CD14-positive monocyte (primary cell): ENCODE measurements at regions not wholly inside any gene's neighbourhood (a gene's known extent, or its start where the extent isn't known, plus 50 kb on each side); places are given as distances from the start of the nearest gene placed in this dataset.

Experiments used
- DNase-seq, 3 donors: peaks; one replicate each; pipeline ENCODE4 v3.0.0-alpha.2; 2011 to 2022
- H2AFZ ChIP-seq: 2 replicates; pipeline ENCODE4 v1.6.0; 2012; ENCODE audit warnings: mild to moderate bottlenecking, low read depth, low read length, inconsistent platforms; ENCODE audit not compliant: insufficient read depth, poor library complexity, severe bottlenecking
- H3K27ac ChIP-seq, 2 donors: 1 replicate in 1 of 2; 2 replicates in 1 of 2; pipeline ENCODE4 v1.5.1; 2012 to 2013; ENCODE audit warnings: low read length in 2 of 2, control low read depth in 1 of 2, inconsistent platforms in 1 of 2, low read depth in 1 of 2, mild to moderate bottlenecking in 1 of 2
- H3K27me3 ChIP-seq, 2 donors: one replicate each; pipeline versions ENCODE4 v1.6.0 to v1.6.1; 2011 to 2013; ENCODE audit warnings: low read length in 2 of 2; ENCODE audit not compliant: control insufficient read depth in 2 of 2, insufficient read depth in 2 of 2
- H3K36me3 ChIP-seq, 2 donors: replicated peaks in 1 of 2; 1 replicate in 1 of 2; 2 replicates in 1 of 2; pipeline versions ENCODE4 v1.5.1 to v1.6.1; 2012 to 2013; ENCODE audit warnings: low read length in 2 of 2, control low read depth in 1 of 2, inconsistent platforms in 1 of 2, mild to moderate bottlenecking in 1 of 2; ENCODE audit not compliant: insufficient read depth in 2 of 2, control insufficient read depth in 1 of 2
- H3K4me1 ChIP-seq, 2 donors: 1 replicate in 1 of 2; 2 replicates in 1 of 2; pipeline versions ENCODE4 v1.5.1 to v1.6.1; 2012 to 2013; ENCODE audit warnings: low read length in 2 of 2, control low read depth in 1 of 2, inconsistent platforms in 1 of 2, mild to moderate bottlenecking in 1 of 2, moderate library complexity in 1 of 2; ENCODE audit not compliant: insufficient read depth in 2 of 2, control insufficient read depth in 1 of 2
- H3K4me2 ChIP-seq: replicated peaks from 2 replicates; pipeline ENCODE3; 2012; ENCODE audit warnings: low read length, moderate library complexity, mild to moderate bottlenecking; ENCODE audit not compliant: poor library complexity, severe bottlenecking; ENCODE audit errors: extremely low read depth
- H3K4me3 ChIP-seq, 3 experiments: fragments of 200-600 bp in 1 of 3; sonication (generic) in 1 of 3; replicated peaks in 1 of 3; 1 replicate in 2 of 3; 2 replicates in 1 of 3; pipeline ENCODE4 v1.5.1; 2011 to 2013; ENCODE audit warnings: low read length in 3 of 3, mild to moderate bottlenecking in 3 of 3, control low read depth in 2 of 3, low read depth in 2 of 3, inconsistent platforms in 1 of 3, moderate library complexity in 1 of 3
- H3K79me2 ChIP-seq: 2 replicates; pipeline ENCODE4 v1.6.0; 2012; ENCODE audit warnings: mild to moderate bottlenecking, control low read depth, inconsistent platforms, low read length, moderate library complexity; ENCODE audit not compliant: insufficient read depth
- H3K9ac ChIP-seq: 2 replicates; pipeline ENCODE4 v1.6.0; 2017; ENCODE audit warnings: low read length, mild to moderate bottlenecking; ENCODE audit not compliant: insufficient read depth, poor library complexity, severe bottlenecking
- H3K9me3 ChIP-seq, 2 donors: replicated peaks in 1 of 2; 1 replicate in 1 of 2; 2 replicates in 1 of 2; pipeline versions ENCODE4 v1.5.1 to v1.6.1; 2012 to 2013; ENCODE audit warnings: low read length in 2 of 2, control low read depth in 1 of 2; ENCODE audit not compliant: control insufficient read depth in 1 of 2, insufficient read depth in 1 of 2
- H4K20me1 ChIP-seq: 2 replicates; pipeline ENCODE4 v1.6.0; 2012; ENCODE audit warnings: mild to moderate bottlenecking, low read length, control low read depth, moderate library complexity; ENCODE audit not compliant: insufficient read depth
- H3K27ac Mint-ChIP-seq, 7 donors: one replicate each; pipeline ENCODE4 v1.8.0; 2020; ENCODE audit warnings: mild to moderate bottlenecking in 7 of 7, mixed read lengths in 7 of 7, moderate library complexity in 6 of 7, inconsistent platforms in 2 of 7
- H3K27me3 Mint-ChIP-seq, 3 donors: one replicate each; pipeline ENCODE4 v1.8.0; 2021 to 2022; ENCODE audit warnings: low read depth in 3 of 3, mild to moderate bottlenecking in 3 of 3, mixed read lengths in 3 of 3, moderate library complexity in 3 of 3, inconsistent platforms in 1 of 3
- H3K36me3 Mint-ChIP-seq, 2 donors: one replicate each; pipeline ENCODE4 v1.8.0; 2020; ENCODE audit warnings: mixed read lengths in 2 of 2, inconsistent platforms in 1 of 2, mild to moderate bottlenecking in 1 of 2
- H3K4me1 Mint-ChIP-seq: one replicate; pipeline ENCODE4 v1.8.0; 2020; ENCODE audit warnings: mild to moderate bottlenecking, mixed read lengths
- H3K4me3 Mint-ChIP-seq, 2 donors: one replicate each; pipeline ENCODE4 v1.8.0; 2020; ENCODE audit warnings: mild to moderate bottlenecking in 2 of 2, mixed read lengths in 2 of 2, moderate library complexity in 1 of 2
- H3K9me3 Mint-ChIP-seq, 7 donors: one replicate each; pipeline ENCODE4 v1.8.0; 2020 to 2022; ENCODE audit warnings: mixed read lengths in 7 of 7, mild to moderate bottlenecking in 6 of 7, moderate library complexity in 6 of 7, inconsistent platforms in 2 of 7
- CTCF ChIP-seq: fragments of 200-600 bp; IDR thresholded peaks from one replicate; pipeline ENCODE4 v1.8.0; 2022; ENCODE audit warnings: antibody characterized with exemption, mild to moderate bottlenecking
- WGBS: methylation state at CpG from one replicate; pipeline ENCODE4 v1.1.5; 2013; ENCODE audit warnings: missing lambda C conversion rate; ENCODE audit not compliant: insufficient coverage; 5-methylcytosine and 5-hydroxymethylcytosine counted together
- intact Hi-C, 2 donors: fragments of 100-400 bp; cut with micrococcal nuclease; formaldehyde crosslinking; loops; one replicate each; pipeline versions ENCODE4 v1.15.0 to v1.15.1; 2023

GRCh38 chr3:178428037-178428436 is 108.2 kb upstream of the KCNMB2 start:
- no peaks in the 10 kb centered on the region for H3K27me3 ChIP-seq
- no peak for TF ChIP-seq CTCF
- Mint-ChIP-seq H3K27me3 (peaks cover 0 to 1% (median 0%) of the 10 kb centered on the region in 3 donors), H3K36me3 (no peaks in the 10 kb centered on the region), H3K4me3 (no peak overlapping the region), H3K4me1 (no peaks in the 10 kb centered on the region), H3K9me3 (peaks cover 0 to 3% (median 0%) of the 10 kb centered on the region in 7 donors), H3K27ac (no peak overlapping the region)
- H3K4me3 ChIP-seq, result no peak overlapping the region
- H2AFZ ChIP-seq, result no peak overlapping the region
- DNase-seq, result no peak
- no peak overlapping the region for H3K27ac ChIP-seq
- no peaks in the 10 kb centered on the region for H3K4me1 ChIP-seq
- no peaks in the 10 kb centered on the region for H3K9me3 ChIP-seq
- H3K79me2 ChIP-seq, result no peaks in the 10 kb centered on the region
- H3K36me3 ChIP-seq, result no peaks in the 10 kb centered on the region
- no peak overlapping the region for H3K9ac ChIP-seq
- intact Hi-C loops, result no loop called here
- no peaks in the 10 kb centered on the region for H4K20me1 ChIP-seq
- no peak overlapping the region for H3K4me2 ChIP-seq

- Histone ChIP-seq H3K4me2 (no peak overlapping the region), H4K20me1 (no peaks in the 10 kb centered on the region), H3K4me3 (no peak overlapping the region), H2AFZ (no peak overlapping the region), H3K27ac (no peak overlapping the region), H3K9ac (no peak overlapping the region), H3K27me3 (no peaks in the 10 kb centered on the region), H3K79me2 (no peaks in the 10 kb centered on the region), H3K36me3 (no peaks in the 10 kb centered on the region), H3K9me3 (no peaks in the 10 kb centered on the region), H3K4me1 (no peaks in the 10 kb centered on the region)
- intact Hi-C loops, result no loop called here
- no peaks in the 10 kb centered on the region for H3K27me3 Mint-ChIP-seq
- no peak overlapping the region for H3K27ac Mint-ChIP-seq
- peaks cover 2% of the 10 kb centered on the region for H3K4me1 Mint-ChIP-seq
- WGBS, result 83% methylated on average over 1 of the region's 5 CpGs
- H3K36me3 Mint-ChIP-seq, result no peaks in the 10 kb centered on the region
- DNase-seq, result no peak
- H3K4me3 Mint-ChIP-seq, result no peak overlapping the region
- TF ChIP-seq CTCF, result no peak
- H3K9me3 Mint-ChIP-seq, result no peaks in the 10 kb centered on the region
Observed at GRCh38 chr3:178434206-178434805, 101.9 kb upstream of the KCNMB2 start.
